ENCODE measurements at regions not wholly inside any gene's neighbourhood (a gene's known extent, or its start where the extent isn't known, plus 50 kb on each side); places are given as distances from the start of the nearest gene placed in this dataset.

- Histone ChIP-seq H4K20me1 (ENCODE audit: insufficient read depth) (no peaks in the 10 kb centered on the region), H3K27me3 (ENCODE audit: insufficient read depth, low read depth) (no peaks in the 10 kb centered on the region), H2AFZ (ENCODE audit: low read depth) (no peak overlapping the region), H3K4me2 (no peak overlapping the region), H3K4me1 (ENCODE audit: low read depth, poor library complexity, severe bottlenecking) (no peaks in the 10 kb centered on the region), H3K9ac (no peak overlapping the region), H3K27ac (no peak overlapping the region), H3K79me2 (ENCODE audit: insufficient read depth, low read depth) (no peaks in the 10 kb centered on the region), H3K4me3 (IDR thresholded peaks at IDR 0.05; ENCODE audit: insufficient read depth, low read depth, low read length) (no peak overlapping the region), H3K36me3 (ENCODE audit: insufficient read depth) (no peaks in the 10 kb centered on the region)
- no peak for TF ChIP-seq CTCF (conservative IDR thresholded peaks at IDR 0.05; ENCODE audit: low read depth, low read length)
Measured at GRCh38 chr12:13566292-13566691, 369.8 kb downstream of the EMP1 start.

- no peak overlapping the region for H3K4me3 ChIP-seq (IDR thresholded peaks at IDR 0.05; ENCODE audit: insufficient read depth, low read depth, low read length)
- H3K79me2 ChIP-seq (ENCODE audit: insufficient read depth, low read depth), result no peaks in the 10 kb centered on the region
- H3K4me1 ChIP-seq (ENCODE audit: low read depth, poor library complexity, severe bottlenecking), result no peaks in the 10 kb centered on the region
- no peak overlapping the region for H3K4me2 ChIP-seq
- H3K36me3 ChIP-seq (ENCODE audit: insufficient read depth), result no peaks in the 10 kb centered on the region
- TF ChIP-seq CTCF (conservative IDR thresholded peaks at IDR 0.05; ENCODE audit: low read depth, low read length), result no peak
- H3K27me3 ChIP-seq (ENCODE audit: insufficient read depth, low read depth), result no peaks in the 10 kb centered on the region
- no peak overlapping the region for H3K9ac ChIP-seq
- H2AFZ ChIP-seq (ENCODE audit: low read depth), result no peak overlapping the region
- no peaks in the 10 kb centered on the region for H4K20me1 ChIP-seq (ENCODE audit: insufficient read depth)
- no peak overlapping the region for H3K27ac ChIP-seq
Measured at GRCh38 chr12:13564266-13564810, 367.8 kb downstream of the EMP1 start.

GRCh38 chr12:13563743-13564125, 367.2 kb downstream of the EMP1 start:
- H3K4me3 ChIP-seq (IDR thresholded peaks at IDR 0.05; ENCODE audit: insufficient read depth, low read depth, low read length), result no peak overlapping the region
- H3K36me3 ChIP-seq (ENCODE audit: insufficient read depth), result no peaks in the 10 kb centered on the region
- H3K9ac ChIP-seq, result no peak overlapping the region
- H2AFZ ChIP-seq (ENCODE audit: low read depth), result no peak overlapping the region
- H3K4me1 ChIP-seq (ENCODE audit: low read depth, poor library complexity, severe bottlenecking), result no peaks in the 10 kb centered on the region
- H3K4me2 ChIP-seq, result no peak overlapping the region
- no peaks in the 10 kb centered on the region for H4K20me1 ChIP-seq (ENCODE audit: insufficient read depth)
- H3K27ac ChIP-seq, result no peak overlapping the region
- TF ChIP-seq CTCF (conservative IDR thresholded peaks at IDR 0.05; ENCODE audit: low read depth, low read length), result no peak
- no peaks in the 10 kb centered on the region for H3K79me2 ChIP-seq (ENCODE audit: insufficient read depth, low read depth)
- no peaks in the 10 kb centered on the region for H3K27me3 ChIP-seq (ENCODE audit: insufficient read depth, low read depth)

GRCh38 chr12:13562915-13563742, 366.6 kb downstream of the EMP1 start:
- no peaks in the 10 kb centered on the region for H3K36me3 ChIP-seq (ENCODE audit: insufficient read depth)
- no peaks in the 10 kb centered on the region for H3K4me1 ChIP-seq (ENCODE audit: low read depth, poor library complexity, severe bottlenecking)
- H3K79me2 ChIP-seq (ENCODE audit: insufficient read depth, low read depth), result no peaks in the 10 kb centered on the region
- H3K4me3 ChIP-seq (IDR thresholded peaks at IDR 0.05; ENCODE audit: insufficient read depth, low read depth, low read length), result no peak overlapping the region
- H3K27ac ChIP-seq, result no peak overlapping the region
- H3K4me2 ChIP-seq, result no peak overlapping the region
- H4K20me1 ChIP-seq (ENCODE audit: insufficient read depth), result no peaks in the 10 kb centered on the region
- H3K9ac ChIP-seq, result no peak overlapping the region
- no peak overlapping the region for H2AFZ ChIP-seq (ENCODE audit: low read depth)
- TF ChIP-seq CTCF (conservative IDR thresholded peaks at IDR 0.05; ENCODE audit: low read depth, low read length), result no peak
- H3K27me3 ChIP-seq (ENCODE audit: insufficient read depth, low read depth), result no peaks in the 10 kb centered on the region
